Liver (tissue), 8 donors: ENCODE measurements at regions not wholly inside any gene's neighbourhood (a gene's known extent, or its start where the extent isn't known, plus 50 kb on each side); places are given as distances from the start of the nearest gene placed in this dataset.

Source experiments
- DNase-seq: peaks from one replicate; pipeline ENCODE4 v3.0.0-alpha.2; 2017; ENCODE audit warnings: low spot score
- H3K27ac ChIP-seq, 2 donors: one replicate each; pipeline ENCODE4 v1.7.0; 2013; ENCODE audit warnings: inconsistent platforms in 2 of 2, low read length in 2 of 2, control low read depth in 1 of 2, low read depth in 1 of 2, mild to moderate bottlenecking in 1 of 2
- H3K27me3 ChIP-seq, 4 donors: one replicate each; pipeline versions ENCODE4 v1.6.1 to v1.7.0; 2013; ENCODE audit warnings: low read length in 3 of 4, inconsistent platforms in 1 of 4, mild to moderate bottlenecking in 1 of 4, moderate library complexity in 1 of 4; ENCODE audit not compliant: control insufficient read depth in 4 of 4, insufficient read depth in 4 of 4
- H3K36me3 ChIP-seq, 4 donors: one replicate each; pipeline versions ENCODE4 v1.6.1 to v1.7.0; 2013; ENCODE audit warnings: low read length in 3 of 4, mild to moderate bottlenecking in 3 of 4, low read depth in 1 of 4, moderate library complexity in 1 of 4; ENCODE audit not compliant: control insufficient read depth in 4 of 4, insufficient read depth in 3 of 4
- H3K4me1 ChIP-seq, 4 donors: one replicate each; pipeline versions ENCODE4 v1.6.1 to v1.7.0; 2013; ENCODE audit warnings: low read length in 3 of 4, mild to moderate bottlenecking in 3 of 4, moderate library complexity in 1 of 4; ENCODE audit not compliant: control insufficient read depth in 4 of 4, insufficient read depth in 4 of 4
- H3K4me3 ChIP-seq, 3 donors: one replicate each; pipeline versions ENCODE4 v1.6.1 to v1.7.0; 2013; ENCODE audit warnings: low read length in 3 of 3, control low read depth in 1 of 3, low read depth in 1 of 3, mild to moderate bottlenecking in 1 of 3
- H3K9ac ChIP-seq, 2 donors: one replicate each; pipeline ENCODE4 v1.7.0; 2013; ENCODE audit warnings: low read length in 2 of 2, mild to moderate bottlenecking in 2 of 2, moderate library complexity in 2 of 2, control low read depth in 1 of 2, low read depth in 1 of 2
- H3K9me3 ChIP-seq, 4 donors: one replicate each; pipeline versions ENCODE4 v1.6.1 to v1.7.0; 2013; ENCODE audit warnings: low read length in 3 of 4; ENCODE audit not compliant: control insufficient read depth in 4 of 4
- CTCF ChIP-seq: fragments of 150-350 bp; IDR thresholded peaks from 2 replicates; pipeline ENCODE4 v1.5.1; 2017; ENCODE audit warnings: improper control_type of control experiment, low read depth, low read length; ENCODE audit not compliant: missing input control
- EGR1 ChIP-seq, 2 donors: IDR thresholded peaks; 2 replicates each; pipeline ENCODE4 v1.6.1; 2016 to 2018; ENCODE audit warnings: antibody characterized with exemption in 2 of 2, low read depth in 2 of 2
- FOXA2 ChIP-seq: IDR thresholded peaks from 2 replicates; pipeline ENCODE4 v1.6.1; 2016; ENCODE audit warnings: antibody characterized with exemption
- GABPA ChIP-seq, 2 donors: IDR thresholded peaks in 1 of 2; conservative IDR thresholded peaks in 1 of 2; 2 replicates each; pipeline ENCODE4 v1.6.1; 2016; ENCODE audit warnings: antibody characterized with exemption in 2 of 2, mild to moderate bottlenecking in 1 of 2, moderate library complexity in 1 of 2
- HNF4A ChIP-seq, 2 donors: conservative IDR thresholded peaks; 2 replicates each; pipeline ENCODE4 v1.6.1; 2016; ENCODE audit warnings: antibody characterized with exemption in 2 of 2, mild to moderate bottlenecking in 2 of 2
- HNF4G ChIP-seq: IDR thresholded peaks from 2 replicates; pipeline ENCODE4 v1.6.1; 2016; ENCODE audit warnings: antibody characterized with exemption
- JUND ChIP-seq, 2 donors: IDR thresholded peaks; 2 replicates each; pipeline ENCODE4 v1.6.1; 2016; ENCODE audit warnings: antibody characterized with exemption in 2 of 2
- MAX ChIP-seq: IDR thresholded peaks from 2 replicates; pipeline ENCODE4 v1.6.1; 2016; ENCODE audit warnings: antibody characterized with exemption
- RAD21 ChIP-seq, 2 donors: IDR thresholded peaks; 2 replicates each; pipeline ENCODE4 v1.6.1; 2016; ENCODE audit warnings: antibody characterized with exemption in 2 of 2, mild to moderate bottlenecking in 2 of 2
- REST ChIP-seq: IDR thresholded peaks from 2 replicates; pipeline ENCODE4 v1.6.1; 2016; ENCODE audit warnings: antibody characterized with exemption, mild to moderate bottlenecking
- RXRA ChIP-seq, 2 donors: IDR thresholded peaks; 2 replicates each; pipeline ENCODE4 v1.6.1; 2017 to 2018; ENCODE audit warnings: antibody characterized with exemption in 2 of 2, mild to moderate bottlenecking in 1 of 2
- TAF1 ChIP-seq: conservative IDR thresholded peaks from 2 replicates; pipeline ENCODE4 v1.6.1; 2016; ENCODE audit warnings: antibody characterized with exemption, mild to moderate bottlenecking
- YY1 ChIP-seq: IDR thresholded peaks from 2 replicates; pipeline ENCODE4 v1.6.1; 2016; ENCODE audit warnings: antibody characterized with exemption, mild to moderate bottlenecking
- ZBTB33 ChIP-seq: IDR thresholded peaks from 2 replicates; pipeline ENCODE4 v1.6.1; 2016; ENCODE audit warnings: antibody characterized with exemption
- WGBS: extraction: QIAGEN DNeasy Blood & Tissue Kit; methylation state at CpG from one replicate; pipeline ENCODE4 v1.1.7; 2013; 5-methylcytosine and 5-hydroxymethylcytosine counted together
- donor health status: healthy.
- donor health status: healthy.
- donor health status: healthy.
- donor health status: healthy.
- donor health status: healthy.

- 78% methylated on average over 3 of the region's 3 CpGs for WGBS
- no peak overlapping the region for H3K4me3 ChIP-seq
Measured at GRCh38 chr15:93859176-93859575, 372.2 kb upstream of the MCTP2 start.

GRCh38 chr15:93855181-93855826, 376.1 kb upstream of the MCTP2 start:
- H3K4me3 ChIP-seq: no peak overlapping the region
- H3K27ac ChIP-seq: no peak overlapping the region
- H3K27me3 ChIP-seq: peaks cover 0 to 7% (median 0%) of the 10 kb centered on the region in 4 donors
- H3K4me1 ChIP-seq: no peaks in the 10 kb centered on the region
- H3K9me3 ChIP-seq: no peaks in the 10 kb centered on the region
- no peaks in the 10 kb centered on the region for H3K36me3 ChIP-seq
- TF ChIP-seq GABPA (IDR thresholded peaks at IDR 0.05 in 1 of 2, conservative IDR thresholded peaks at IDR 0.05 in 1 of 2) (no peak), MAX (no peak)
- no peak for DNase-seq
- no peak overlapping the region for H3K9ac ChIP-seq
- 61% methylated on average over 4 of the region's 4 CpGs for WGBS

More at GRCh38 chr15:93859176-93859575, 372.2 kb upstream of the MCTP2 start:
- H3K4me1 ChIP-seq: no peaks in the 10 kb centered on the region
- H3K9me3 ChIP-seq: no peaks in the 10 kb centered on the region
- peaks cover 0 to 4% (median 0%) of the 10 kb centered on the region in 4 donors for H3K27me3 ChIP-seq
- no peak for TF ChIP-seq YY1
- no peak for TF ChIP-seq HNF4A (conservative IDR thresholded peaks at IDR 0.05)
- no peak for TF ChIP-seq GABPA (IDR thresholded peaks at IDR 0.05 in 1 of 2, conservative IDR thresholded peaks at IDR 0.05 in 1 of 2)
- no peak for TF ChIP-seq JUND (IDR thresholded peaks at IDR 0.05)
- no peak for TF ChIP-seq ZBTB33
- TF ChIP-seq RAD21 (IDR thresholded peaks at IDR 0.05): no peak
- TF ChIP-seq CTCF: no peak
- no peak for DNase-seq
- no peaks in the 10 kb centered on the region for H3K36me3 ChIP-seq
- no peak overlapping the region for H3K27ac ChIP-seq
- no peak overlapping the region for H3K9ac ChIP-seq

- no peaks in the 10 kb centered on the region for H3K4me1 ChIP-seq
- H3K27ac ChIP-seq: no peak overlapping the region
- no peaks in the 10 kb centered on the region for H3K36me3 ChIP-seq
- 89% methylated on average over 3 of the region's 3 CpGs for WGBS
- TF ChIP-seq ZBTB33: no peak
- TF ChIP-seq JUND (IDR thresholded peaks at IDR 0.05): no peak
- no peak for TF ChIP-seq EGR1 (IDR thresholded peaks at IDR 0.05; ENCODE audit: low read depth in 2 of 2)
- TF ChIP-seq FOXA2: no peak
- no peak for TF ChIP-seq REST
- TF ChIP-seq CTCF: no peak
- no peak for TF ChIP-seq RXRA (IDR thresholded peaks at IDR 0.05)
- TF ChIP-seq TAF1: no peak
- TF ChIP-seq HNF4G: no peak
- no peak overlapping the region for H3K4me3 ChIP-seq
- peaks cover 0 to 7% (median 0%) of the 10 kb centered on the region in 4 donors for H3K27me3 ChIP-seq
- no peak for DNase-seq
- H3K9ac ChIP-seq: no peak overlapping the region
- H3K9me3 ChIP-seq: no peaks in the 10 kb centered on the region
Measured at GRCh38 chr15:93854088-93854487, 377.3 kb upstream of the MCTP2 start.
